ENCODE measurements at regions not wholly inside any gene's neighbourhood (a gene's known extent, or its start where the extent isn't known, plus 50 kb on each side); places are given as distances from the start of the nearest gene placed in this dataset.

DNA sequence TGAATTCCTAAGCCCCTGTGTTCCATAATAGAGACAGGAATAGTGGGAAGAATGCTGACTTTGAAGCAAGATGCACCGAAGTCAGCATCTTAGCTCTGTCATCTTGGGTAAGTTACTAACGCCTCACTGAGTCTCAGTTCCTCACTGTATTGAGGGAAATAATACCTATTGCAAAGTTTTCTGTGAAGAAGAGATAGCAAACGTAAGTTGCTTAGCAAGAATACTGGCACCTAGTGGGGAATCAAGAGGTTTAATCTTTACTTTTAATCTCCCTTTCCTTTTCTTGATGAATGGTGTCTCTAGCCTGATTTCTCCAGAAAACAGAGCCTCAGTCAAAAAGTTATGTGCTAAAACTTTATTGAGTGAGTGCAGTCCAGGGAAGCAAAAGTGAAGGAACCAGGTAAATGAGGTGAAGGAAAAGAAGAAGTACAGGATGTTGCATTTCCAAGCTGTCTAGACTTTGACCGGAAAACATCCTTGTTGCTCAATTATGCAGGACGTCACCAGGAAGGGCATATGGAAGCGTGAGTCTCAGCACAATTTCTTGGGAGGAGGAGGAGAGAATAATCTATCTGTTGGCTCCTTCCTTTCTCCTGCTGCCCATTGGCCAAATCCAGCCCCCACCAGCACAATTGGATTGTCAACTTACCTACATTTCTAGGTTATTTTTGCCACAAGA, 210.0 kb downstream of the B3GLCT start:
- TF ChIP-seq, protein P1, sequence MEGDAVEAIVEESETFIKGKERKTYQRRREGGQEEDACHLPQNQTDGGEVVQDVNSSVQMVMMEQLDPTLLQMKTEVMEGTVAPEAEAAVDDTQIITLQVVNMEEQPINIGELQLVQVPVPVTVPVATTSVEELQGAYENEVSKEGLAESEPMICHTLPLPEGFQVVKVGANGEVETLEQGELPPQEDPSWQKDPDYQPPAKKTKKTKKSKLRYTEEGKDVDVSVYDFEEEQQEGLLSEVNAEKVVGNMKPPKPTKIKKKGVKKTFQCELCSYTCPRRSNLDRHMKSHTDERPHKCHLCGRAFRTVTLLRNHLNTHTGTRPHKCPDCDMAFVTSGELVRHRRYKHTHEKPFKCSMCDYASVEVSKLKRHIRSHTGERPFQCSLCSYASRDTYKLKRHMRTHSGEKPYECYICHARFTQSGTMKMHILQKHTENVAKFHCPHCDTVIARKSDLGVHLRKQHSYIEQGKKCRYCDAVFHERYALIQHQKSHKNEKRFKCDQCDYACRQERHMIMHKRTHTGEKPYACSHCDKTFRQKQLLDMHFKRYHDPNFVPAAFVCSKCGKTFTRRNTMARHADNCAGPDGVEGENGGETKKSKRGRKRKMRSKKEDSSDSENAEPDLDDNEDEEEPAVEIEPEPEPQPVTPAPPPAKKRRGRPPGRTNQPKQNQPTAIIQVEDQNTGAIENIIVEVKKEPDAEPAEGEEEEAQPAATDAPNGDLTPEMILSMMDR (IDR thresholded peaks at IDR 0.05) = no peak
- TF ChIP-seq POLR2A (IDR thresholded peaks at IDR 0.05; ENCODE audit: low read depth) (no peak), EP300 (IDR thresholded peaks at IDR 0.05) (no peak)

Data from esophagus muscularis mucosa (tissue), 4 donors.